GM12878 (cell line): ENCODE measurements at regions not wholly inside any gene's neighbourhood (a gene's known extent, or its start where the extent isn't known, plus 50 kb on each side); places are given as distances from the start of the nearest gene placed in this dataset.
"Not testable (repeated sequence)": the region's sequence is repeated elsewhere in the genome, so short reads cannot be mapped to it uniquely, and the experiment has no call there.

Experiments used
- ATAC-seq: fragments of 200-7000 bp; cut with Tn5 transposase; 3 replicates; pipeline ENCODE4 v1.9.1; 2020; ENCODE audit warnings: mild to moderate bottlenecking, moderate library complexity
- BruUV-seq: library from RNA; stranded (reverse); fragments of 400-500 nt; replicated peaks from 2 replicates; lab custom pipeline; 2021; lab: Mats Ljungman, UMichigan
- CTCF ChIA-PET: fragments of 300-600 bp; sonication (Branson Sonifier 250); formaldehyde crosslinking; extraction: SDS; loops from one replicate; lab custom pipeline; 2021; ENCODE audit warnings: inconsistent platforms; lab: Yijun Ruan, JAX
- POLR2A ChIA-PET: fragments of 350-600 bp; formaldehyde crosslinking; extraction: SDS; loops from one replicate; lab custom pipeline; 2021; ENCODE audit warnings: inconsistent platforms; lab: Charles Lee
- RAD21 ChIA-PET: fragments of 300-600 bp; sonication (Branson Sonifier 250); formaldehyde crosslinking; loops from one replicate; lab custom pipeline; 2023; ENCODE audit warnings: antibody characterized with exemption; ENCODE audit not compliant: unreplicated experiment; lab: Charles Lee
- SMC1A ChIA-PET: fragments of 300-600 bp; sonication (Branson Sonifier 250); formaldehyde crosslinking; loops from one replicate; lab custom pipeline; 2023; ENCODE audit not compliant: unreplicated experiment, uncharacterized antibody; lab: Charles Lee
- DNase-seq: peaks from one replicate; pipeline ENCODE4 v3.0.0-alpha.2; 2011; ENCODE audit warnings: low read depth, low spot score
- FAIRE-seq: peaks from 3 replicates; lab custom pipeline; 2011; peaks lifted over from hg19 to GRCh38; lab: Jason Lieb, UNC
- H2AFZ ChIP-seq: 2 replicates; pipeline ENCODE4 v1.6.0; 2011; ENCODE audit warnings: low read depth, low read length, control low read depth; ENCODE audit not compliant: control insufficient read depth
- H3K27ac ChIP-seq: 2 replicates; pipeline ENCODE4 v1.5.1; 2011; ENCODE audit warnings: control low read depth; ENCODE audit not compliant: control insufficient read depth, insufficient read depth
- H3K27me3 ChIP-seq, 2 experiments: replicated peaks in 1 of 2; 2 replicates each; pipeline versions ENCODE4 v1.6.0 to v1.6.1; 2011; ENCODE audit warnings: low read length in 1 of 2; ENCODE audit not compliant: control insufficient read depth in 2 of 2, insufficient read depth in 2 of 2
- H3K36me3 ChIP-seq, 2 experiments: 2 replicates each; pipeline ENCODE4 v1.5.1; 2011; ENCODE audit warnings: low read length in 1 of 2; ENCODE audit not compliant: control insufficient read depth in 2 of 2, insufficient read depth in 2 of 2
- H3K4me1 ChIP-seq: 2 replicates; pipeline ENCODE4 v1.6.1; 2011; ENCODE audit warnings: mild to moderate bottlenecking, low read length, moderate library complexity, mixed read lengths; ENCODE audit not compliant: control insufficient read depth, insufficient read depth
- H3K4me2 ChIP-seq: 2 replicates; pipeline ENCODE4 v1.6.0; 2011; ENCODE audit warnings: control low read depth; ENCODE audit not compliant: control insufficient read depth, insufficient read depth
- H3K4me3 ChIP-seq: fragments of 200-600 bp; sonication (generic); 2 replicates; pipeline ENCODE4 v1.5.1; 2016
- H3K79me2 ChIP-seq: 2 replicates; pipeline ENCODE4 v1.6.0; 2011; ENCODE audit warnings: low read length; ENCODE audit not compliant: control insufficient read depth, insufficient read depth
- H3K9ac ChIP-seq: 2 replicates; pipeline ENCODE4 v1.8.0; 2011; ENCODE audit warnings: low read length, control low read depth, mixed read lengths; ENCODE audit not compliant: control insufficient read depth, insufficient read depth
- H3K9me3 ChIP-seq: replicated peaks from 3 replicates; pipeline ENCODE4 v1.5.1; 2011; ENCODE audit warnings: mild to moderate bottlenecking, low read length; ENCODE audit not compliant: control insufficient read depth, insufficient read depth
- H4K20me1 ChIP-seq: 2 replicates; pipeline ENCODE4 v1.6.0; 2011; ENCODE audit not compliant: control insufficient read depth, insufficient read depth
- ATF7 ChIP-seq: fragments of 450-650 bp; IDR thresholded peaks from 2 replicates; pipeline ENCODE4 v1.6.1; 2016; ENCODE audit warnings: low read depth, mild to moderate bottlenecking
- CREB1 ChIP-seq: IDR thresholded peaks from 2 replicates; pipeline ENCODE4 v1.6.1; 2012; ENCODE audit warnings: low read depth, mild to moderate bottlenecking, inconsistent platforms
- CREM ChIP-seq: IDR thresholded peaks from 2 replicates; pipeline ENCODE4 v1.6.1; 2014; ENCODE audit warnings: antibody characterized with exemption, low read depth
- GABPA ChIP-seq: IDR thresholded peaks from 2 replicates; pipeline ENCODE4 v1.6.1; 2014; ENCODE audit warnings: antibody characterized with exemption, low read depth, mild to moderate bottlenecking, inconsistent platforms
- NFYB ChIP-seq: IDR thresholded peaks from 2 replicates; pipeline ENCODE4 v1.6.1; 2011; ENCODE audit warnings: low read depth, mild to moderate bottlenecking, low read length, improper control_type of control experiment, moderate library complexity; ENCODE audit not compliant: insufficient read depth
- SPI1 ChIP-seq: IDR thresholded peaks from 2 replicates; pipeline ENCODE4 v1.6.1; 2011; ENCODE audit warnings: low read depth, mild to moderate bottlenecking, low read length, moderate library complexity, borderline replicate concordance; ENCODE audit not compliant: insufficient read depth
- USF1 ChIP-seq: IDR thresholded peaks from 2 replicates; pipeline ENCODE4 v1.6.1; 2011; ENCODE audit warnings: borderline replicate concordance, low read depth, mild to moderate bottlenecking, moderate library complexity, mixed read lengths, low read length; ENCODE audit not compliant: insufficient read depth; ENCODE audit errors: extremely low read length
- YY1 ChIP-seq: IDR thresholded peaks from 2 replicates; pipeline ENCODE4 v1.6.1; 2011; ENCODE audit warnings: low read depth, mild to moderate bottlenecking, low read length
- WGBS: methylation state at CpG from one replicate; pipeline ENCODE4 v1.1.6; 2016; ENCODE audit warnings: low lambda C conversion rate; ENCODE audit not compliant: insufficient replicate concordance, insufficient coverage; ENCODE audit errors: missing lambda C conversion rate; 5-methylcytosine and 5-hydroxymethylcytosine counted together
- in situ Hi-C: fragments of 300-500 bp; cut with MboI; formaldehyde crosslinking; loops from 9 replicates; pipeline ENCODE4 v1.14.3; 2018; ENCODE audit warnings: mixed read lengths
- intact Hi-C: fragments of 100-400 bp; cut with micrococcal nuclease; formaldehyde crosslinking; loops from one replicate; pipeline ENCODE4 v1.14.2; 2022; ENCODE audit not compliant: unreplicated experiment

- FAIRE-seq, ATAC-seq, BruUV-seq, H3K27me3 ChIP-seq, intact Hi-C loops, H3K4me2 ChIP-seq, H3K9me3 ChIP-seq, H3K4me1 ChIP-seq, H3K79me2 ChIP-seq, SMC1A ChIA-PET, H4K20me1 ChIP-seq, H2AFZ ChIP-seq, in situ Hi-C loops, H3K27ac ChIP-seq, CTCF ChIA-PET, RAD21 ChIA-PET, H3K36me3 ChIP-seq, H3K4me3 ChIP-seq, H3K9ac ChIP-seq: not testable (repeated sequence)
- POLR2A ChIA-PET, result interaction anchor here (0.6 kb wide), 1 partner anchor 10 kb away, joined by 8 read pairs; no protein-coding TSS in a partner anchor
- TF ChIP-seq SPI1 (peak; percentile 55; the same call in 1 of the 2 replicates), NFYB (peak; percentile 51; the same call in 1 of the 2 replicates), CREB1 (peak; percentile 70), ATF7 (peak; percentile 71; the same call in 1 of the 2 replicates), USF1 (peak; percentile 10), YY1 (peak; percentile 90), GABPA (peak; percentile 82), CREM (0 out of 2 replicates have a peak, but pooled peaks have one; percentile 14)
- 52% methylated on average over 6 of the region's 7 CpGs for WGBS
- DNase-seq, result peak; percentile 30
Observed at GRCh38 chr19:13672480-13673175, 91.7 kb upstream of the MRI1 start.
